Right lobe of liver (tissue), 6 donors: ENCODE measurements at regions not wholly inside any gene's neighbourhood (a gene's known extent, or its start where the extent isn't known, plus 50 kb on each side); places are given as distances from the start of the nearest gene placed in this dataset.

Experiments
- ATAC-seq, 4 donors: fragments of 200-7000 bp; cut with Tn5 transposase; one replicate each; pipeline ENCODE4 v1.9.1; 2020; ENCODE audit warnings: mild to moderate bottlenecking in 4 of 4, moderate library complexity in 4 of 4
- DNase-seq, 3 donors: peaks; one replicate each; pipeline ENCODE4 v3.0.0-alpha.2; 2020
- H3K27ac ChIP-seq, 3 donors: fragments of 200-600 bp; one replicate each; pipeline ENCODE4 v1.8.0; 2022
- H3K27me3 ChIP-seq, 2 donors: fragments of 200-600 bp; one replicate each; pipeline ENCODE4 v1.8.0; 2022
- H3K36me3 ChIP-seq, 4 donors: fragments of 200-600 bp; sonication (generic) in 1 of 4; one replicate each; pipeline versions ENCODE4 v1.5.1 to v1.8.0; 2017 to 2022; ENCODE audit warnings: control low read depth in 1 of 4
- H3K4me1 ChIP-seq, 4 donors: fragments of 200-600 bp; sonication (generic) in 1 of 4; one replicate each; pipeline versions ENCODE4 v1.5.1 to v1.8.0; 2017 to 2022; ENCODE audit warnings: control low read depth in 1 of 4
- H3K4me3 ChIP-seq, 3 donors: fragments of 200-600 bp; one replicate each; pipeline ENCODE4 v1.8.0; 2022
- H3K9me3 ChIP-seq, 4 donors: fragments of 200-600 bp; sonication (generic) in 1 of 4; one replicate each; pipeline versions ENCODE4 v1.5.1 to v1.8.0; 2017 to 2022; ENCODE audit warnings: control low read depth in 1 of 4
- CTCF ChIP-seq, 4 donors: fragments of 200-600 bp in 3 of 4; fragments of 450-650 bp in 1 of 4; IDR thresholded peaks; one replicate each; pipeline versions ENCODE4 v1.5.1 to v1.8.0; 2016 to 2022; ENCODE audit warnings: antibody characterized with exemption in 4 of 4, mild to moderate bottlenecking in 2 of 4
- POLR2A ChIP-seq: fragments of 450-650 bp; IDR thresholded peaks from one replicate; pipeline ENCODE4 v1.6.1; 2017; ENCODE audit warnings: antibody characterized with exemption, mild to moderate bottlenecking
- WGBS: methylation state at CpG from one replicate; pipeline ENCODE4 v1.1.6; 2018; ENCODE audit warnings: low coverage, low lambda C conversion rate; ENCODE audit not compliant: insufficient coverage; ENCODE audit errors: missing lambda C conversion rate; 5-methylcytosine and 5-hydroxymethylcytosine counted together
- intact Hi-C, 2 donors: fragments of 100-400 bp; cut with DNase I; formaldehyde crosslinking; loops; one replicate each; pipeline versions ENCODE4 v1.11.2 to v1.14.1; 2022
- donor health status: DM: no; HTN: yes; CAD: no.
- donor health status: DM: no; HTN: no; CAD: no.
- donor health status: DM: no; HTN: no; CAD: no.
- donor health status: DM: no; HTN: yes; CAD: no.
- donor health status: DM: no; HTN: yes; CAD: no.

- H3K36me3 ChIP-seq: no peaks in the 10 kb centered on the region
- H3K4me3 ChIP-seq: no peak overlapping the region
- TF ChIP-seq CTCF (IDR thresholded peaks at IDR 0.05): peak; percentile 42 to 66 (median 54)
- TF ChIP-seq POLR2A: no peak
- H3K4me1 ChIP-seq: no peaks in the 10 kb centered on the region
- intact Hi-C loops: no loop called here
- no peak overlapping the region for H3K27ac ChIP-seq
- H3K9me3 ChIP-seq: no peaks in the 10 kb centered on the region
- 49% methylated on average over 17 of the region's 23 CpGs for WGBS
- H3K27me3 ChIP-seq: no peaks in the 10 kb centered on the region
- peak; percentile 53 to 60 (median 54) for DNase-seq
- peak; percentile 70 to 84 (median 78) for ATAC-seq
These were observed 105.0 kb upstream of the ALK start for GRCh38 chr2:30026091-30027055.

DNA sequence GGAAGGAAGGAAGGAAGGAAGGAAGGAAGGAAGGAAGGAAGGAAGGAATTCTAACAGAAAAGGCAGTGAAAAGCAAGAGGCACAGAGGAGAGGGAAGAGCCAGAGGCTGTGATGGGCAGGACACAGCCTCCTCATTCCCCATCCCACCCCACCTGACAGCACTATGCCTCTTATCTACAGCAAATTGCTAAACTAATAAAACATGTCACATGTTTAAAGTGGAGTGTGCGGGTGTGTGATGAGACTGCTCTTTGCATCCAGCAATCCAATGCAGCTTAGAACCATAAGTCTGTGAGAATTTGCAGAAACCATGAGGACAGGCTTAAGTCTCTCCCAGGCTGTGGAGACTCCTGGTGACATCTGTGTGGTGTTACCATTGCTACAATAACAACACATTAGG lies 108.4 kb upstream of the ALK start:
- intact Hi-C loops: no loop called here
- Histone ChIP-seq H3K4me1 (no peaks in the 10 kb centered on the region), H3K36me3 (no peaks in the 10 kb centered on the region), H3K27me3 (no peaks in the 10 kb centered on the region), H3K9me3 (no peaks in the 10 kb centered on the region), H3K27ac (no peak overlapping the region), H3K4me3 (no peak overlapping the region)
- no CpG with 5 or more reads among the region's 1 CpG for WGBS
- TF ChIP-seq CTCF (IDR thresholded peaks at IDR 0.05) (no peak), POLR2A (no peak)
- ATAC-seq (no peak), DNase-seq (no peak)

- no peak for ATAC-seq
- no peak for DNase-seq
- intact Hi-C loops: no loop called here
- Histone ChIP-seq H3K9me3 (no peaks in the 10 kb centered on the region), H3K4me1 (no peaks in the 10 kb centered on the region), H3K4me3 (no peak overlapping the region), H3K27ac (no peak overlapping the region), H3K27me3 (no peaks in the 10 kb centered on the region), H3K36me3 (no peaks in the 10 kb centered on the region)
- TF ChIP-seq POLR2A (no peak), CTCF (IDR thresholded peaks at IDR 0.05) (no peak)
- WGBS: 73% methylated on average over 3 of the region's 3 CpGs
These were observed 109.0 kb upstream of the ALK start for GRCh38 chr2:30030361-30030760.

DNA sequence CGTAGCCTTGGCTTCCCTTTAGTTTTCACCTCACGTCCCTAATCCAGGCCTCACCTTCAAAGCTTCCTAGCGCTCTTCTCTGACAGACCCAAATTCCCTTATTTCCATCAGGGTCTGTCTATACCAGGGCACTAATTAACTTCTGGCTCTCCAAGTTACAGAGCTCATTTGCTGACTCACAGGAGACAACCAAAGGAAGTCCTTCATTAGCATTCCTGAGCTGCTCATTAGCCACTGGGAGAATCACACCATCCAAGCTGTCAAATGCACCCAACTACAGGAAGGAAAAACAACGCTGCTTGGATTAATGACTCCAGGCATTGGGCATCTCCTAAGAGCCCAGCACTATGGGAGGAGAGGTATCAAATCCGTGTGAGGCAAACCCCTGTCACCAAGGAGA lies 109.8 kb upstream of the ALK start:
- no peaks in the 10 kb centered on the region for H3K27me3 ChIP-seq
- no peaks in the 10 kb centered on the region for H3K9me3 ChIP-seq
- WGBS: 37% methylated on average over 5 of the region's 5 CpGs
- ATAC-seq (no peak), DNase-seq (no peak)
- no peak overlapping the region for H3K27ac ChIP-seq
- H3K4me1 ChIP-seq: no peaks in the 10 kb centered on the region
- intact Hi-C loops: no loop called here
- TF ChIP-seq CTCF (IDR thresholded peaks at IDR 0.05): no peak
- TF ChIP-seq POLR2A: no peak
- H3K4me3 ChIP-seq: no peak overlapping the region
- no peaks in the 10 kb centered on the region for H3K36me3 ChIP-seq
